Adrenal gland (tissue), 9 donors: ENCODE measurements at regions not wholly inside any gene's neighbourhood (a gene's known extent, or its start where the extent isn't known, plus 50 kb on each side); places are given as distances from the start of the nearest gene placed in this dataset.

Experiments
- DNase-seq, 7 donors: peaks; one replicate each; pipeline ENCODE4 v3.0.0-alpha.2; 2019 to 2020
- H3K27ac ChIP-seq, 5 donors: fragments of 200-600 bp; sonication (generic) in 4 of 5; 1 replicate in 3 of 5; 2 replicates in 2 of 5; pipeline versions ENCODE4 v1.5.1 to v1.8.0; 2016 to 2020; ENCODE audit warnings: mild to moderate bottlenecking in 1 of 5
- H3K27me3 ChIP-seq: fragments of 200-600 bp; 2 replicates; pipeline ENCODE4 v1.8.0; 2021
- H3K36me3 ChIP-seq, 2 donors: fragments of 200-600 bp; replicated peaks in 1 of 2; 1 replicate in 1 of 2; 2 replicates in 1 of 2; pipeline versions ENCODE4 v1.5.1 to v1.8.0; 2018 to 2022
- H3K4me1 ChIP-seq, 2 donors: fragments of 200-600 bp; replicated peaks in 1 of 2; 1 replicate in 1 of 2; 2 replicates in 1 of 2; pipeline versions ENCODE4 v1.5.1 to v1.8.0; 2018 to 2021
- H3K4me3 ChIP-seq, 4 donors: fragments of 200-600 bp; sonication (generic) in 3 of 4; one replicate each; pipeline ENCODE4 v1.5.1; 2016 to 2018
- H3K9me3 ChIP-seq, 3 donors: fragments of 200-600 bp; sonication (generic) in 1 of 3; replicated peaks in 1 of 3; 1 replicate in 2 of 3; 2 replicates in 1 of 3; pipeline versions ENCODE4 v1.5.1 to v1.8.0; 2016 to 2021
- POLR2A ChIP-seq, 2 donors: fragments of 450-650 bp; IDR thresholded peaks; one replicate each; pipeline ENCODE4 v1.6.1; 2017; ENCODE audit warnings: antibody characterized with exemption in 2 of 2, mild to moderate bottlenecking in 2 of 2, moderate library complexity in 1 of 2
- WGBS, 4 donors: extraction: QIAGEN DNeasy Blood & Tissue Kit in 2 of 4; methylation state at CpG; one replicate each; pipeline versions ENCODE4 v1.1.5 to v1.1.7; 2013 to 2017; 5-methylcytosine and 5-hydroxymethylcytosine counted together
- intact Hi-C, 2 donors: fragments of 100-400 bp; cut with DNase I; formaldehyde crosslinking; loops; one replicate each; pipeline versions ENCODE4 v1.14.1 to v1.15.0; 2022 to 2023
- TF ChIP-seq, protein P1 (sequence below), 6 experiments: fragments of 450-650 bp in 4 of 6; fragments of 200-600 bp in 2 of 6; sonication (generic) in 1 of 6; IDR thresholded peaks; 1 replicate in 5 of 6; 2 replicates in 1 of 6; pipeline versions ENCODE4 v1.5.1 to v1.8.0; 2016 to 2021; ENCODE audit warnings: antibody characterized with exemption in 6 of 6, mild to moderate bottlenecking in 2 of 6, moderate library complexity in 1 of 6
- donor health status: healthy with polysubstance abuse.
- donor health status: Bipolar disorder and iron deficiency.
- donor health status: DM: yes; HTN: yes; CAD: no.
- donor health status: DM: no; HTN: no; CAD: no.
- donor health status: DM: no; HTN: no; CAD: no.

DNA sequence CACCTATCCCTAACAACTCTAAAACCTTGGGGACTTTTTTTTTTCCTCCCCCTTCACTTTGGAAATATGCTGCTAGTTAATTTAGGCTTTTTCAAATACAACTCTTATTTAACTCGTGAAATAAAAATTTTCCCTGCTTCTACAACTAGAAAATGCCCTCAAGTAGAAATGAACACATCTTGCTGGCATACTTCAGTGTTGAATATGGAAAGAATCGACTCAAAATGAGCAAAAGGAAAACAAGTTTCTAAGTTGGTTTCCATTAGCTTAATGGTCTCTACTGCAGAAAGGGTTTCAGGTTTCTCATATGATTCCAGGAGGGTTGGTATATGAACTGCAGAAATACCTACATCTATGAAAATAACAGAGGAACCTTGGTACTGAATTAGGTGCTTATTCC, 118.3 kb upstream of the TMTC1 start:
- TF ChIP-seq, protein P1, sequence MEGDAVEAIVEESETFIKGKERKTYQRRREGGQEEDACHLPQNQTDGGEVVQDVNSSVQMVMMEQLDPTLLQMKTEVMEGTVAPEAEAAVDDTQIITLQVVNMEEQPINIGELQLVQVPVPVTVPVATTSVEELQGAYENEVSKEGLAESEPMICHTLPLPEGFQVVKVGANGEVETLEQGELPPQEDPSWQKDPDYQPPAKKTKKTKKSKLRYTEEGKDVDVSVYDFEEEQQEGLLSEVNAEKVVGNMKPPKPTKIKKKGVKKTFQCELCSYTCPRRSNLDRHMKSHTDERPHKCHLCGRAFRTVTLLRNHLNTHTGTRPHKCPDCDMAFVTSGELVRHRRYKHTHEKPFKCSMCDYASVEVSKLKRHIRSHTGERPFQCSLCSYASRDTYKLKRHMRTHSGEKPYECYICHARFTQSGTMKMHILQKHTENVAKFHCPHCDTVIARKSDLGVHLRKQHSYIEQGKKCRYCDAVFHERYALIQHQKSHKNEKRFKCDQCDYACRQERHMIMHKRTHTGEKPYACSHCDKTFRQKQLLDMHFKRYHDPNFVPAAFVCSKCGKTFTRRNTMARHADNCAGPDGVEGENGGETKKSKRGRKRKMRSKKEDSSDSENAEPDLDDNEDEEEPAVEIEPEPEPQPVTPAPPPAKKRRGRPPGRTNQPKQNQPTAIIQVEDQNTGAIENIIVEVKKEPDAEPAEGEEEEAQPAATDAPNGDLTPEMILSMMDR (IDR thresholded peaks at IDR 0.05): no peak
- TF ChIP-seq POLR2A (IDR thresholded peaks at IDR 0.05): no peak
- H3K4me1 ChIP-seq: no peaks in the 10 kb centered on the region
- intact Hi-C loops: no loop called here
- no peak for DNase-seq
- no peaks in the 10 kb centered on the region for H3K36me3 ChIP-seq
- no peak overlapping the region for H3K27ac ChIP-seq
- WGBS, 4 donors: 68 to 76% (median 69%) methylated on average over 2 of the region's 2 CpGs
- H3K27me3 ChIP-seq: no peaks in the 10 kb centered on the region
- no peak overlapping the region for H3K4me3 ChIP-seq
- H3K9me3 ChIP-seq: no peaks in the 10 kb centered on the region

DNA sequence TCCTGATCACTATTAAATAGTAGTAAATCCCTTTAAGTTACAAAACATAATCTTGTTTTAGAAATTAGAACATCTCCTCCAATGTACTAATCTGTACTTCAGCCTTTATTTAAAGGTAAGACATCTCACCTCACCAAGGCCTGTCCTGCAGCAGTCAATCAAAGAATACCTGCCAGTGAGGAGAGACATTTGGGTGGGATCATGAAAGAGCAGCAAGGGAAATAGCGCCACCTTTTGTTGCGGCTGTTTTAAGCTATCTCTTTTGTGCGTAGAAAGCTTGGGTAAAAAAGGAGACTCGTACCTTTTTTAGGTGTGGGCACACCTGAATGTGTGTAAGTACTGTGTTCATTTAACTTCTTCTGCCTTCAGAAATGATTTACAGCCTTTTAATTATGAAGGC, 117.8 kb upstream of the TMTC1 start:
- H3K4me3 ChIP-seq: no peak overlapping the region
- TF ChIP-seq POLR2A (IDR thresholded peaks at IDR 0.05): no peak
- TF ChIP-seq, protein P1 (IDR thresholded peaks at IDR 0.05): no peak
- intact Hi-C loops: no loop called here

DNA sequence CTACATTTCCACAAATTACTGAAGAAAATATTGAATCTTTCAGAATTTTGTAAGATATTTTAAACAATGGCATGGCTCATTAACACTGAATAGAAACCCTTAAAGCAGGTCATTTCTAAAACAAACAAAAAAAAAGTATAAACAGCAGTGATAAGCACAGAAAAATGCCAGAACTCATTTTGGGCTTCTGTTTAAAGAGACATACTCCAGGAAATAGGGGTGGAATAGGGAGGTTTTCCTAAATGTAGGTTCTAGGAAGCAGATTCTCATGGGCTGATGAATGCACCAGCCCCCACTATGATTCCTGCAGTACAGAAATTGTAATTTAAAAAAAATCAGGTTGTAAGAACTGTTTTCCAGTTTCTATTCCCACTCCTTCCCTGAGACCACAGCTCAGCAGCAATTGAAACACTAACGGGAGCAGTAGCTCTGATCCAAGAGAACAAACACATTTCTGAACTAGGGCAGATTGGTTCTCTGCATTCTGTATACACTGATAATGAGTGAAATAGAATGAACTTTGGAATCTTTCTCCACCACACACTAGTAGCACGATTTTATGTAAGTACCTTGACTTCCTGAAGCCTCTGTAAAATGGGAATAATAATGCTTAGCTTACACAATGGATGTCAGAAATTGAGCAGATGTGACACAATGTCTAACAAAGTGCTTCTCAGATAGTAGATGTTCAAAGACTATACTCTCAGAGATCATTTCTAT, 115.6 kb upstream of the TMTC1 start:
- TF ChIP-seq, protein P1 (IDR thresholded peaks at IDR 0.05): no peak
- no peak for TF ChIP-seq POLR2A (IDR thresholded peaks at IDR 0.05)
- Histone ChIP-seq H3K27me3 (no peaks in the 10 kb centered on the region), H3K27ac (no peak overlapping the region), H3K36me3 (no peaks in the 10 kb centered on the region), H3K4me1 (no peaks in the 10 kb centered on the region), H3K4me3 (no peak overlapping the region), H3K9me3 (no peaks in the 10 kb centered on the region)
- intact Hi-C loops: no loop called here
- DNase-seq: no peak
- 75 to 86% (median 81%) methylated on average over 2 of the region's 2 CpGs for WGBS, 4 donors

More for the DNA sequence above, 117.8 kb upstream of the TMTC1 start:
- no peaks in the 10 kb centered on the region for H3K36me3 ChIP-seq
- no peak overlapping the region for H3K27ac ChIP-seq
- no peaks in the 10 kb centered on the region for H3K27me3 ChIP-seq
- no peaks in the 10 kb centered on the region for H3K9me3 ChIP-seq
- H3K4me1 ChIP-seq: no peaks in the 10 kb centered on the region
- 75 to 79% (median 78%) methylated on average over 4 of the region's 4 CpGs for WGBS, 4 donors
- no peak for DNase-seq

DNA sequence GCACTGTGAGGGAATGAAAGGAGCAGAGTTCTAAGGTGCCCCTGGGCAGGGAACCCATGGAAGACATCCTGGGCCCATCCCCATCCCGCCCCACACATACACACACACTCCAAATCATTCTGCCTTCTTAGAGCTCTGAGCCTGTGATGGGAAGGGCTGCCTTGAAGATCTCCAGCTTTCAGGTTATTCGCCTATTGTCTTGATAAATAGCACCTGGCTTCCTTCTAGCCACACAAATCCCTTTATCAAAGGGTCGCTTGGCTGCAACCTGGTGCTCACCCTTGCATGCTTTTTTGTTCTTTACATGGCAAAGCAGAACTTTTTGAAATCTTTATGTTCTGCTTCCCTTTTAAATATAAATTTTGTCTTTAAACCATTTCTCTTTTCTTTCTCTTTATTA, 112.2 kb upstream of the TMTC1 start:
- intact Hi-C loops: no loop called here
- H3K4me1 ChIP-seq: no peaks in the 10 kb centered on the region
- no peak overlapping the region for H3K4me3 ChIP-seq
- H3K36me3 ChIP-seq: no peaks in the 10 kb centered on the region
- no peak for DNase-seq
- no peak overlapping the region for H3K27ac ChIP-seq
- 85 to 93% (median 92%) methylated on average over 3 of the region's 3 CpGs for WGBS, 4 donors
- H3K9me3 ChIP-seq: no peaks in the 10 kb centered on the region
- TF ChIP-seq POLR2A (IDR thresholded peaks at IDR 0.05): no peak
- TF ChIP-seq, protein P1 (IDR thresholded peaks at IDR 0.05): no peak
- no peaks in the 10 kb centered on the region for H3K27me3 ChIP-seq
